Astrocyte (in vitro differentiated cells and primary cell): ENCODE measurements at regions not wholly inside any gene's neighbourhood (a gene's known extent, or its start where the extent isn't known, plus 50 kb on each side); places are given as distances from the start of the nearest gene placed in this dataset.
A peak's percentile ranks its signal among the peaks of the same experiment; 100 is the strongest.

ENCODE experiments used
- DNase-seq: peaks from one replicate; pipeline ENCODE4 v3.0.0-alpha.2; 2010; ENCODE audit warnings: low read depth
- FAIRE-seq: peaks from 2 replicates; lab custom pipeline; 2011; peaks lifted over from hg19 to GRCh38; lab: Jason Lieb, UNC
- H2AFZ ChIP-seq: 2 replicates; pipeline ENCODE4 v1.6.0; 2012; ENCODE audit warnings: low read depth, low read length, inconsistent platforms
- H3K27ac ChIP-seq: 2 replicates; pipeline ENCODE4 v1.5.1; 2011; ENCODE audit warnings: low read depth, low read length, inconsistent platforms
- H3K27me3 ChIP-seq: 2 replicates; pipeline ENCODE4 v1.6.0; 2011; ENCODE audit warnings: low read length, inconsistent platforms; ENCODE audit not compliant: insufficient read depth
- H3K36me3 ChIP-seq: 2 replicates; pipeline ENCODE4 v1.5.1; 2011; ENCODE audit warnings: low read length, inconsistent platforms; ENCODE audit not compliant: insufficient read depth
- H3K4me1 ChIP-seq: 2 replicates; pipeline ENCODE4 v1.5.1; 2011; ENCODE audit warnings: low read length, inconsistent platforms; ENCODE audit not compliant: insufficient read depth
- H3K4me2 ChIP-seq: 2 replicates; pipeline ENCODE4 v1.6.0; 2012; ENCODE audit warnings: low read length, inconsistent platforms
- H3K4me3 ChIP-seq: 2 replicates; pipeline ENCODE4 v1.5.1; 2011; ENCODE audit warnings: low read depth, mild to moderate bottlenecking, low read length, inconsistent platforms; ENCODE audit not compliant: insufficient read depth
- H3K79me2 ChIP-seq: 2 replicates; pipeline ENCODE4 v1.6.0; 2012; ENCODE audit warnings: mild to moderate bottlenecking, low read length, inconsistent platforms; ENCODE audit not compliant: insufficient read depth
- H3K9ac ChIP-seq: 2 replicates; pipeline ENCODE4 v1.6.0; 2012; ENCODE audit warnings: mild to moderate bottlenecking, low read length, inconsistent platforms
- H3K9me3 ChIP-seq: 2 replicates; pipeline ENCODE4 v1.5.1; 2012; ENCODE audit warnings: low read depth, mild to moderate bottlenecking, low read length, inconsistent platforms; ENCODE audit not compliant: insufficient read depth
- H4K20me1 ChIP-seq: 2 replicates; pipeline ENCODE4 v1.6.0; 2012; ENCODE audit warnings: low read length, inconsistent platforms; ENCODE audit not compliant: insufficient read depth
- H3K27ac Mint-ChIP-seq: one replicate; pipeline ENCODE4 v1.8.0; 2021; ENCODE audit warnings: mild to moderate bottlenecking, mixed read lengths; ENCODE audit not compliant: unreplicated experiment
- H3K27me3 Mint-ChIP-seq: one replicate; pipeline ENCODE4 v1.8.0; 2021; ENCODE audit warnings: low read depth, mixed read lengths; ENCODE audit not compliant: unreplicated experiment
- H3K36me3 Mint-ChIP-seq: one replicate; pipeline ENCODE4 v1.8.0; 2021; ENCODE audit warnings: low read depth, mixed read lengths; ENCODE audit not compliant: unreplicated experiment
- H3K4me1 Mint-ChIP-seq: one replicate; pipeline ENCODE4 v1.8.0; 2021; ENCODE audit warnings: low read depth, mixed read lengths; ENCODE audit not compliant: unreplicated experiment
- H3K4me3 Mint-ChIP-seq: one replicate; pipeline ENCODE4 v1.8.0; 2021; ENCODE audit warnings: mild to moderate bottlenecking, moderate library complexity, mixed read lengths; ENCODE audit not compliant: unreplicated experiment
- H3K9me3 Mint-ChIP-seq: one replicate; pipeline ENCODE4 v1.8.0; 2021; ENCODE audit warnings: mild to moderate bottlenecking, mixed read lengths; ENCODE audit not compliant: unreplicated experiment
- EZH2 ChIP-seq: IDR thresholded peaks from 2 replicates; pipeline ENCODE4 v1.6.1; 2012; ENCODE audit warnings: mild to moderate bottlenecking, low read length, inconsistent platforms; ENCODE audit not compliant: insufficient read depth
- TF ChIP-seq, protein P1 (sequence below): IDR thresholded peaks from 2 replicates; pipeline ENCODE4 v1.5.1; 2011; ENCODE audit warnings: low read depth, mild to moderate bottlenecking, inconsistent platforms, low read length, moderate library complexity; ENCODE audit not compliant: insufficient read depth

DNA sequence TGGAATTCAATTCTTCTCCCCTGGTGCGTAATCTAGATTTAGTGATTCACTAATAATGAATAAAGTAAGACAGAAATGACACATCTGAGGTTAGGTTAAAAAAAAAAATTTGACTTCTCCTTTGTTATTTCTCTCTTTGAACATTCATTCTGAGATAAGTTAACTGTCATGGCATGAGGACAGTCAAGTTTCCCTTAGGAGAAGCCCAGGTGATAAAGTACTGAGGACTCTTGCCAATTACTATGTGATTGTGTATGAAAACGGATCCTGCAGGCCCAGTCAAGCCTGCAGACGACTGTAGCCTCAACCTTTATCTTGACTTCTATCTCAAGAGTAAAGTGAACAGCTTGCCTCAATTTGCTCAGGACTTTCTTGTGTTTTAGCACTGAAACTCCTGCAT is 293.2 kb downstream of the PRR32 start:
- no peaks in the 10 kb centered on the region for H3K36me3 ChIP-seq
- H3K9me3 ChIP-seq, result no peaks in the 10 kb centered on the region
- no peaks in the 10 kb centered on the region for H3K27me3 ChIP-seq
- H3K79me2 ChIP-seq, result no peaks in the 10 kb centered on the region
- TF ChIP-seq EZH2, result no peak
- H3K27me3 Mint-ChIP-seq, result no peaks in the 10 kb centered on the region
- DNase-seq (no peak), FAIRE-seq (peak; percentile 26)
- H3K27ac ChIP-seq, result no peak overlapping the region
- H3K4me3 ChIP-seq, result no peak overlapping the region
- no peaks in the 10 kb centered on the region for H3K4me1 Mint-ChIP-seq
- no peak overlapping the region for H2AFZ ChIP-seq
- no peak overlapping the region for H3K27ac Mint-ChIP-seq
- no peak overlapping the region for H3K4me3 Mint-ChIP-seq
- no peaks in the 10 kb centered on the region for H3K4me1 ChIP-seq
- H3K9ac ChIP-seq, result no peak overlapping the region
- no peak overlapping the region for H3K4me2 ChIP-seq
- H3K9me3 Mint-ChIP-seq, result peaks cover 3% of the 10 kb centered on the region
- no peaks in the 10 kb centered on the region for H4K20me1 ChIP-seq
- no peaks in the 10 kb centered on the region for H3K36me3 Mint-ChIP-seq

DNA sequence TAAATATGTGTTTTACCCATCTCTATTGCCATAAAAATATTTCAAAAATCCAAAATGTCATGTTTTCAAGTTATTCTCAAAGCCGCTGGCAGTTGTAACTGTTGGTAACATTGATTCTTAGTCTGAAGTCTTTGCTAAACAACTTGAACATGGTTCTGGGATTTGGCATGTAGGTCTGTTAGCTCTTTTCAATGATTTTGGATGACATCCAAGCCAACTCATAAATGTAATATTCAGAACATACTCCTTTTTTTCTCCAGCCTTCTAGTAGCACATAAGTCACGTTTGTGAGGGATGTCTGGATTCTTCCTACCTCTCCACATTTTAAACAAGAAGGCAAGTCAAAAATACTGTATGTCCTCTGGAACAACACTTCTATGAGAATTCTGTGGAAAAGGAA is 305.3 kb downstream of the PRR32 start:
- Mint-ChIP-seq H3K27me3 (no peaks in the 10 kb centered on the region), H3K36me3 (no peaks in the 10 kb centered on the region), H3K27ac (no peak overlapping the region), H3K9me3 (no peaks in the 10 kb centered on the region), H3K4me3 (no peak overlapping the region), H3K4me1 (no peaks in the 10 kb centered on the region)
- Histone ChIP-seq H4K20me1 (no peaks in the 10 kb centered on the region), H3K36me3 (no peaks in the 10 kb centered on the region), H2AFZ (no peak overlapping the region), H3K9me3 (no peaks in the 10 kb centered on the region), H3K4me2 (no peak overlapping the region), H3K27ac (no peak overlapping the region), H3K4me1 (no peaks in the 10 kb centered on the region), H3K9ac (no peak overlapping the region), H3K79me2 (no peaks in the 10 kb centered on the region), H3K27me3 (no peaks in the 10 kb centered on the region), H3K4me3 (no peak overlapping the region)
- FAIRE-seq (peak; percentile 82), DNase-seq (no peak)
- no peak for TF ChIP-seq EZH2
- TF ChIP-seq, protein P1, sequence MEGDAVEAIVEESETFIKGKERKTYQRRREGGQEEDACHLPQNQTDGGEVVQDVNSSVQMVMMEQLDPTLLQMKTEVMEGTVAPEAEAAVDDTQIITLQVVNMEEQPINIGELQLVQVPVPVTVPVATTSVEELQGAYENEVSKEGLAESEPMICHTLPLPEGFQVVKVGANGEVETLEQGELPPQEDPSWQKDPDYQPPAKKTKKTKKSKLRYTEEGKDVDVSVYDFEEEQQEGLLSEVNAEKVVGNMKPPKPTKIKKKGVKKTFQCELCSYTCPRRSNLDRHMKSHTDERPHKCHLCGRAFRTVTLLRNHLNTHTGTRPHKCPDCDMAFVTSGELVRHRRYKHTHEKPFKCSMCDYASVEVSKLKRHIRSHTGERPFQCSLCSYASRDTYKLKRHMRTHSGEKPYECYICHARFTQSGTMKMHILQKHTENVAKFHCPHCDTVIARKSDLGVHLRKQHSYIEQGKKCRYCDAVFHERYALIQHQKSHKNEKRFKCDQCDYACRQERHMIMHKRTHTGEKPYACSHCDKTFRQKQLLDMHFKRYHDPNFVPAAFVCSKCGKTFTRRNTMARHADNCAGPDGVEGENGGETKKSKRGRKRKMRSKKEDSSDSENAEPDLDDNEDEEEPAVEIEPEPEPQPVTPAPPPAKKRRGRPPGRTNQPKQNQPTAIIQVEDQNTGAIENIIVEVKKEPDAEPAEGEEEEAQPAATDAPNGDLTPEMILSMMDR, result no peak

DNA sequence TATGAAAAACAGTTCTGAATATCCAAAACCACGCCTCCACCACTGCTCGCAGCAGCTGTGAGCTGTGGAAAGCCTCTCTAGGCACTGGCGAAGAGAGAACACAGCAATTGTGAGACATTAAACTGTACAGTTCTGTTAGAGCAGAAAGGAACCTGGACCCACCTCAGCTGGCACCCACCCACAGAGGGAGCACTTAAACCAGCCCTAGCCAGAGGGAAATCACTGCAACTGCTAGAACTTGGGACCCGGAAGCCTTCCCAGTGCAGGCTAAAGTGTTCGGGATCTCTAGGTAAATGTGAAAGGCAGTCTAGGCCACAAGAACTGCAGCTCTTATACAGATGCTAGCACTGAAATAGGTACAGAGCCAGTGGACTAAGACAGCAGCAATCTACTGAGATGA is 308.8 kb downstream of the PRR32 start:
- H3K4me3 ChIP-seq, result no peak overlapping the region
- H3K4me2 ChIP-seq, result no peak overlapping the region
- H3K36me3 Mint-ChIP-seq, result no peaks in the 10 kb centered on the region
- H3K9me3 ChIP-seq, result no peaks in the 10 kb centered on the region
- H3K4me1 ChIP-seq, result no peaks in the 10 kb centered on the region
- H3K27ac Mint-ChIP-seq, result no peak overlapping the region
- no peaks in the 10 kb centered on the region for H3K36me3 ChIP-seq
- no peak overlapping the region for H3K4me3 Mint-ChIP-seq
- H3K79me2 ChIP-seq, result no peaks in the 10 kb centered on the region
- FAIRE-seq (no peak), DNase-seq (no peak)
- no peak overlapping the region for H2AFZ ChIP-seq
- H3K27ac ChIP-seq, result no peak overlapping the region
- H3K9ac ChIP-seq, result no peak overlapping the region
- H3K9me3 Mint-ChIP-seq, result no peaks in the 10 kb centered on the region
- no peaks in the 10 kb centered on the region for H3K4me1 Mint-ChIP-seq
- H3K27me3 Mint-ChIP-seq, result no peaks in the 10 kb centered on the region
- H3K27me3 ChIP-seq, result no peaks in the 10 kb centered on the region
- no peaks in the 10 kb centered on the region for H4K20me1 ChIP-seq
- TF ChIP-seq EZH2, result no peak
- TF ChIP-seq, protein P1, result no peak
